NCI-H2107 treated with DMSO at 0.1 percent for 48 hours (cell line): ENCODE measurements at regions not wholly inside any gene's neighbourhood (a gene's known extent, or its start where the extent isn't known, plus 50 kb on each side); places are given as distances from the start of the nearest gene placed in this dataset.
"Not testable (repeated sequence)": the region's sequence is repeated elsewhere in the genome, so short reads cannot be mapped to it uniquely, and the experiment has no call there.

Experiments
- DNase-seq: peaks from one replicate; lab custom pipeline; 2025; ENCODE audit not compliant: unreplicated experiment; lab: John Stamatoyannopoulos, UW

DNA sequence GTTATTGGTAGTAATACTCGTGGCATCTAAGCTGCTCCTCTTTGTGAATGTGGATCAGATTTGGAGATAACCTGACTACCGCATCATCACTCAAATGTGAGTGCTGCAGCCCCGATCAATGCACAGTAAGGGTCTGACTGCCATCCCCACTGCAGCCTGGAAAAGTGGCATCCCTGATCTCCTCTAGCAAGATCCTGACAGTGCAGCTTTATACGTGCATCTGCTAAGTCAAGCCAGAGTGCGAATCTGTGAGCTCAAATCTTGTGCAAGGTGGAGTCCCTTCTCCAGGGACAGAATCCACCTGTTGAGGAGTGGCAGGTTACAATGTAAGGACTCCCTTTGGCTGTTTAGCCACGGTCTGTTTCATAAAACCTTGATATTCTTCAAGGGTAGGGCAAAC is 215.0 kb upstream of the EXOC2 start:
- no peak for DNase-seq

DNA sequence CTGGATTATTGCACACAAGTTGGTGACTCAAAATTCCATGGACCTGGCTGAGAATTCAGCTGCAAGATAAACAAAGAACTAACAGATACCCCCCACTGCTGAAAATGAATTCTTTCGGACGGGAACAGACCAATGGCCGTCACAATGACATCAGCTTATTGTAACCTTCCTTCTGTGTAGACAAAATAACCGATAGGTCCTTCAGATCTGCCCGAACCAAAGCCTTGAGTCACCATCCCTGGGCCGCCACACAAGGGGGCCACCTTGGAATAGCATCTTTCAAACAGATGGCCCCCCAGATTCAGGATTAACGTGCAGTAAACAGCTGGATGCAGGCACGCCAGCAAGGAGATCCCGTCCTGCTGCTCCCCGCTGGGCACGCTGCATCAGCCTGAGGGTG is 214.0 kb upstream of the EXOC2 start:
- DNase-seq = no peak

DNA sequence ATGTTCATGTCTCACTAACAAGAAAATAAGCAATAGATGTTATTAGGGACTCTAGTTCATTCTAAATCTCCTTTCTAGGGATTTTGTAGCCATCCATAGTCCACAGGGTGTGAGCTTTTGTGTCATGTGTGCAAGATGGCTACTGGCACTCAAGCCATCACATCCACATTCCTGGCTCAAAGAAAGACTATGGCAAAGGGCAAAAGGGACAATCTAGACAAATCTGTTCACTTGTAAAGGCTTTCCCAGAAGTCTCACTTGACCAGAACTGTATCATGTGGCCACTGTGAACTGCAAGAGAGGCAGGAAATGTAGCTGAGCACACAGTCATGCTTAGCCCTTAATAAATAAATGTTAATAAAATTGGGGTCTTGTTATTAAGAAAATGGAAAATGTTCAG is 212.6 kb upstream of the EXOC2 start:
- no peak for DNase-seq

DNA sequence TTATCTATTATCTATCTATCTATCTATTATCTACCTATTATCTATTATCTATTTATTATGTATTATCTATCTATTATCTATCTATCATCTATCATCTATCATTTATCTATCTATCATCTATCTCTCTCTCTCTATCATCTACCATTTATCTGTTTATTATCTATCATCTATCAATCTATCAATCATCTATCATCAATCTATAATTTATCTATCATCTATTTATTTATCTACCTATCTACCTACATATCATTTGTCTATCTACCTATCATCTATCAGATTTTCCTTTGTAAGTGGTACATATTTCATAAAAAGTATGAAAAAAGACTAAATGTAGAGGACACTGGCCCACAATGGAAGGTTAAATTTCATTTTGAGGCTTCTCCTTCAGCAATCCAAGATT is 212.1 kb upstream of the EXOC2 start:
- DNase-seq = no peak

DNA sequence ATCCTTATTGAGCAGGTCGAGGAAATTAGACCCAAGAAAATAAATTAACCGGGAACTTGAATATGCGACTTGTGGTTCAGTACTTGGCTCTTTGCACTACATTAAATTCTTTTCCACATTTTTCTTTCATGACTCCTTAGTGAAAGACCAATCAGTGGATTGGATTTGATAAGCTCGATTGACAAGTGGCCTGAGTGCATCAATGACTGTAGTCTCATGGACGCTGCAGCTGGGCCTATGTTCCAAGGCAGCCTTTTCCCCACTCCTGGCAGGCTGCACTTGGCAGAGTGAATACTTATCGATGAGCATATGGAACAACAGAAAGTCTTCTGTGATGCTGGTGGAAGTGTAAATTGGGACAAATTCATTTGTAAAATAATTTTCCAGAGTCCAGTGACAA is 210.8 kb upstream of the EXOC2 start:
- no peak for DNase-seq

DNA sequence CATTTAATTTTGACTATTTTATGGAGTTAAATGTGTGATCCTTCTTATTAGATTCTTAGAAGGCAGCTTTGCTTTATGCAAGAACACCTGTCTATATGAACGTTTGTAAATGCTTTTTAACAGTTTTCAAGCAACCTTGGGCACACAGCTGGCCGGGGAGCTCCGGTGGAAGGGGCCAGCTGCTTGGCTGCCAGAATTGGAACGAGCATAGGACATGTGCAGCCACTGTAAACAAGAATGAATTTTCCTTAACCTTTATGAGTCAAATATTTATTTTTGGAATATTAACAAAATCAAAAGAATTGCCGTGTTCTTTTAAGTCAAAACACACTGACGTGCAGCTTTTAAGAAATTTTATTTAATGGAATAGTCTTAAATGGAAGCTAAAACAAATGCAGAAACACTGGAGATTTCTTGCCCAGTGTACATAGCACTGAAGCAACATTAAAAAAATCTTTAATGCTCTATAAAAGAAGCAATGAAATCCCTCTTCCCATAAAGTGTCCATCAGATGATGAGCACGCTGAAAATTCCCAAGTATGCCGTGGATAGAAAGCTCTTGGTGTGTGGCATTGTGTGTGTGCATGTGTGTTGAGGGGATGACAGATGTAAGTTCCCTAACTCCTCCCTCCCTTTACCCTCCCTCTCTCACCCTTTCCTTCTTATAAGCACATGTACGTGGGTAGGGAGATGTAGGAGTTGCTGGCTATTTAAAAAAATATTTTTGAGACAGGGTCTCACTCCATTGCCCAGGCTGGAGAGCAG is 208.9 kb upstream of the EXOC2 start:
- DNase-seq = no peak

DNA sequence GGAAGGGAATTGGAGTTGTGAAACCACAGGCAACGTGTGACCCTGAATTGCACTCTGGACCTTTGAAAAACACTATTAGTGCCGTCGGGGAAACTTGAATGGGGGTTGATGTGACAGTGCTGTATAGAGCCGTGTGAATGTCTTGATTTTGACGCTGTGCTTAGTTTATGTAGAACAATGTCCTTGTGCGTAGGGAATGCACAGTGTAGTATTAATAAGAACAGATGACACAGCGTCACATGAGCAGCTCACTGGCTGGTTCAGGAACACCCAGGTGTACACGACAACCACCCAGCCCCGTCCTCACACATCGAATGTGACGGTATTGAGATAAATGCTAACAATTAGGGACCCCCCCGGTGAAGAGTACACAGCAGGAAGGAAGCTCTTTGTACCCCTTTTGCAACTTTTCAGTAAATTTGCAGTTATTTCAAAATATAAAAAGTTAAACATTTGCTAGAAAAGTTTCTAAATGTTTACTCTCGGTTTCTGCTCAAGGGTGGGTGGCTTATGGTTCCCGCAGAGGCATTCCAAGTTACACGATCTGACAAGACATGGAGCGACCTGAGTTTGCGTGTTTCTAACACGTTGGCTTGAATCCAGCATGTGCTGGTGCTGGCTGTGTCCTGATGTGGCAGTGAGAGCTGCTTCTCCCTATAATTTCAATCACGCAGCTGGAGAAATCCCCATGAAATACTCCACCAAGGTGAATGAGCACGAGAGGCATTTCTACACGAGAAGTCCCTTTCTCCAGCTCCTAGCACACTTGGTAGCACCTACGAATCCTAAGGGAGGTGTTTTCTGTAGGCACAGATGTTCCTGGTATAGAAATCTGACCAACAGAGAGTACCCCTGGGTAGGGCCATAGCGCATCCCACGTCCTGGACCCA is 208.0 kb upstream of the EXOC2 start:
- DNase-seq = no peak

DNA sequence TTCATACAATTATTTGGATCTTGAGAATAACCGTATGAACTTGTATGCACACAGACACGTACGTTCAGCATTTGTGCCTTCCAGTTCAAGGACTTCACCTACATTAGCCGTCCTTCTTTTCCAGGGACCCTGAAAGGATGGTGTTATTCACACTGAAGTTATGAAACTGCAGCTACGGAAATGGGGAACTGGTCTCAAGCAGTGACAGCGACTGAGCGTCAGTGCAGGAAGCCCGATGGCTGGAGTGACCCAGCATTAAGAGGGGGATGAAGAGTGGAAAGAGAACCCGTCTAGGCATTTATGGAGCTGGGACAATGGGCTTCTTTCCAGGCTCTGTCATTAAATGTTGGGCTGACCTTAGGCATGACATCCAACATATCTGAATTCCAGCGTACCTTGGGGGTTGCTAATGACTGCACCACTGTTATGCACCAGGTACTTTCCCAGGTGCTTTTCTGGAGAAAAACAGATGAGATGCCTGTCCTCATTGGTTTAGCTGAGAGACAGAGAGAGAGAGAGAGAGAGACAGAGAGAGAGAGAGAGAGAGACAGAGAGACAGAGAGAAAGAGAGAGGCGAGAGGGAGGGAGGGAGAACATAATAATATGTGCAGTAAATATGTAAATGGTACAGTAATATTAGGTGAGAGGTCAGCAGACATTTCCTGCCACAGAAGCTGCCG is 204.7 kb upstream of the EXOC2 start:
- no peak for DNase-seq

DNA sequence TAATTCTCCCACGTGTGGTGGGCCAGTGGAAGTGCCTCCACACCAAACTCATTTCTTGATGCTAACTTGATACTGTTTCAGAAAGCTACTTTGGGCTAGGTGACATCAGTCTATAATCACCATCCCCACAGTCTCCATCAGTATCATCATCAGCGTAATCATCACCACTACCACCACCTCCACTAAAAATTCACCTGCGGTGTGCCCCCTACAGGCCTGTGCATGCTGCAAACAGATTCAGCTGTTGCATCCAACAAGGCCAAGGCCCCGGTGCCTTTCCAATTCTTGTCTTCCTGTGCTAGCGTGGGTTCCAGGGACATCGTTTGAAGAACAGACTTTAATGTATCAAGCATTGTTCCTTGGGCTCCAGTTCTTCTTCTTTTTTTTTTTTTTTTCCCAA is 201.3 kb upstream of the EXOC2 start:
- no peak for DNase-seq

DNA sequence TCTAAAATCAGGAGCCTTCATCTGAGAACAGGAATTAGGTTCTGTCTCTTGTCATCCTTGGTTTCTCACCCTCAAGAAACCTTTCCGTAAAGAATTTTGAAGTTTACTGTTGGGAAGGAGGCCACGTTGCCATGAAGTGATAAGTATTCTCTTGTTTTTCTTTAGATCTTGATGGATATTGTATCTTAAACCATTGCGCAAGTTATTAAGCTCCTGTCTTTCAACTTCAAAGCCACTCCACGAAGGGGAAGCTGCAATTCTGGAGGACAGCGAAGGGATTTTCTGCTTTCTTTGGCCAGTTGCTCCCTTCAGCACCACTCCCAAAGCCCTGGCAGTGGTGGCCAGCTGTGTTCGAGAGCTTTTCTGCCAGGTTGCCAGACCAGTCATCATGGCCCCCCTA is 198.1 kb upstream of the EXOC2 start:
- no peak for DNase-seq

DNA sequence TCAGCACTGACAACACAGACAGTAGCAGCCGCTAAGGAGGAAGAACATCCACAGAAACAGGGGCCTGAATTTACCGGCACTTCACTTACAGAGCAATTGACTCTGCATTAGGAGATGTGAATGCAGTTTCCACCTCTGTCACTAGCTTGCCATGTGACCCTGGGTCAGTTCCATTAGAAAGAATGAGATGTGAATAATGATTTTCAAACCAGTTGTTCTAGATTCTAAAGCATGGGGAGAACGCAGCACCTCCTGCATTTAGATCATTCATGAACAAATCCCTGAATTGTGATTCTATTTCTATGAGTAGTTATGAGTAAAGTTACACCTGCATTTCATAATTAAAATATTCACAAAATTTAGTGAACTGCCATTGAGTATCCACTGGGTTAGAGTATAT is 197.3 kb upstream of the EXOC2 start:
- DNase-seq = no peak

DNA sequence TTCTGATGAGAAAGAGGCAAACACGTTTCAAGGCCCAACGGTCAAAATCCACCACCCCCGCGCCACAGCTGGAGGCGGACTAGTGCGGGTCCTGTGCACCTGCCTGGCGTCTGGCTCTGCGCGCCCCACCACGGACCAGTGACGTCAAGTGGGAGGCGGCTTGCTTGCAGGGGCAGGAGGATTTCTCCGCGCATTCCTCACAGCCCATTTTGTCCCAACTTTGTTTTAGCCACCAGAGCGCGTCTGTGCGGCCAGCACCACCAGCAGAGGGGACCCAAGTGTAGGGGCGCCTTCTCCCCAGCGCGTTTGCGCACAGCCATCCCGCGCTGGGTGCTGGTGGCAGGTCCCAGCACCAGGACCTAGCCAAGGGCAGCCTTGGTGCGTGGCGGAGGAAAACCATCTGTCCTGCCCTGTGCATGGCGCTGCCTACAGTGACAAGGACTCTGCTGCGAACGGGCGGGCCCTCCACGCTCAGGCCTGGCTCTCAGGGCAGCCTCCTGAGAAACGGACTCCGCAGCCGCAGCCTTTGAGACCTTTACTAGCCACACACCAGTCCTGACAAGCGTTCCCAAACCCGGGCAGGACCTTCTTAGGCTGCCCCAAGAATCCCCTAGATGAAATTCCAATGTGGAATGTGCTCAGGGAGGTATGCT is 194.8 kb upstream of the EXOC2 start:
- DNase-seq = no peak

DNA sequence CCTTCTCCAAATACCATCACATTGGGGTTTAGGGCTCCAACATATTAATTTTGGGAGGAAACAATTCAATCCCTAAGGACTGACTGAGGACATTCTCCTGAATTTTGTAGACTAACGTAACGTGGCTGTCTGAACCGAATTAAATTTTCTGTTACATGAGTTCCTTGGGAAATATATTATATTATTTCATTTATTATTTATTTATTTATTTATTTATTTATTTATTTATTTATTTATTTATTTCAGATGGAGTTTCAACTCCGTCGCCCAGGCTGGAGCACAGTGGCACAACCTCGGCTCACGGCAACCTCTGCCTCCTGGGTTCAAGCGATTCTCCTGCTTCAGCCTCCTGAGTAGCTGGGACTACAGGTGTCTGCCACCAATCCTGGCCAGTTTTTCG is 193.2 kb upstream of the EXOC2 start:
- DNase-seq = not testable (repeated sequence)

DNA sequence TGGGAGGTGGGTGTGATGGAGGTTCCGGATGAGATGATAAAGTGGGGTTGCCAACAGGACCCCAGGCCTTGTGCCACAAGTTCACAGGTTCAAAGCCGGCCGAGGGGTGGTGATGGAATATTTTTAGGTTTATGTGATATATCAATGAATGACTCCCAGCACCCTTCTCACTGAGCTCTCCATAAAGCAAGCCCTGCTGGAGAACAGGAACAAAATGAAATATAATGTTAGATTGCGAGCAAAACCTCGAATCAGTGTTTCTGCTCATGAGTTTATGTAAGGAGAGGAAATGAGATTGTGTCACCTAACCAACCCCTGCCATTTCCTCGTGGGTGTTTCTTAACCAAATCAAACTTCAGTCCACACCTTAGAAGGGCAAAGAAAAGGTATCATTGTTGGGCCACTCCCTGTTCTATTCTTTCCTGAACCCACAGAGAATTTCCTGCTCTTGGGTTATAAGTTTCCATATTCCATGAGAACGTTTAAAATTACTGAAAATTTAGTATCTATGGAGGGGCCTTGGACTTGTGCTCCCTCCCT is 192.2 kb upstream of the EXOC2 start:
- DNase-seq = no peak

DNA sequence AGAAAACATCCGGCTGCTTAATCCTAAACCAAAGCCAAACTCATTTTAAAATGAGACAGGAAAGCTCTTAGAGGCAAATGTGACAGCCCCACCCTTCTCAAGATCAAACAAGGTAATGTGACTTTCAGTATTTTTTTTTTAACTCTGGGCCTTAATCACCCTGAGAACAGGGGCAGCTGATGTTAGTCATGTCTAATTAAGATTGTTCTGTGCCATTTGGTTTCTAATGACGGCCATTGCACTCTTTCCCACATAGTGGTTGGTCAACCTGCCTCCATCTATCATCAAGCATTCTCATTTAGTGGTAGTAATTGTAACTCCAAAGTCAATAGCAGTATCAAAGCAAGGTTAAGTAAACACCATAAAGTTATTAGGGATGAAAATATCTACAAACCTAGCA is 191.6 kb upstream of the EXOC2 start:
- DNase-seq = no peak

DNA sequence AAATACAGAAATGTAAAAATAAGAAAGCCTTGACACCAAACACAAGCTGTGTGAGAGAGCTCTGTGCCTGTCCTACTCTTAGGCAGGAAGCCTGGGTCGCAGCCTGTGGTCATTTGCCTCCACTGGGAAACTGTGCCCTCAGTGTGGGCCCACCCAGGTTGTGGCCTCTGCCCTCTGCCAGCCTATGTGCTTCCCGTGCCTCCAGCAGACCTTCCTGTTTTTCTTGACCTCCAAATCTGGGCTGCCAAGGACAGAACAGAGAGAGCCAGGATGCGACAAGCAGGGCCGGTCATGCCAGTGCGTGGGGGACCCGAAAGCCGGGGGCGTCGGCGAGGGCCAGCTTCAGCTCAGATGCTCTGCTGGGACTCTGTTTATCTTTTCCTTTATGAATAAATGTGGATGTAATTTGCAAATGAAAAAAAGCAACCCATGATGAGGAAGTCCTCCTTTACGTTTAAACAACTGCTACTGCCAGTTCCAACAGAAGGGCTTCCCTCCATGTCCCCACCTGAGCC is 189.2 kb upstream of the EXOC2 start:
- DNase-seq = no peak

DNA sequence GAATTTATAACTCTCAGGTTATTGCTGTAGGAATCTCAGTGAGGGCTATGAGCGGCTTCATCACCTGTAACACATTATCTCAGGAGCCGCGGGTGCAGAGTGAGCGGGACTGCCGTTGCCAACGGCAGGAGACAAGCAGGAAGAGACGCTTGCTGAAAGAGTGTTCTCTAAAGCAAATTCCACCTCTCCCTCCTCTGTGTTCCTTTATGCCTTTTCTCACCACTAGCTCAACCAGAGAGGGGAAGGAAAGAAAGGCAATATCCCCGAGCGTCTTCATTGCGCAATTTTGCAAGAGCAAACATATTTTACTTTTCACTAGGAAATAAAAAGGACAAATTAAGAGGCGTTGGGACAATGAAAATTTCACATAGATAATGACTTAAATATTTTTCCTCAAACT is 185.2 kb upstream of the EXOC2 start:
- no peak for DNase-seq

DNA sequence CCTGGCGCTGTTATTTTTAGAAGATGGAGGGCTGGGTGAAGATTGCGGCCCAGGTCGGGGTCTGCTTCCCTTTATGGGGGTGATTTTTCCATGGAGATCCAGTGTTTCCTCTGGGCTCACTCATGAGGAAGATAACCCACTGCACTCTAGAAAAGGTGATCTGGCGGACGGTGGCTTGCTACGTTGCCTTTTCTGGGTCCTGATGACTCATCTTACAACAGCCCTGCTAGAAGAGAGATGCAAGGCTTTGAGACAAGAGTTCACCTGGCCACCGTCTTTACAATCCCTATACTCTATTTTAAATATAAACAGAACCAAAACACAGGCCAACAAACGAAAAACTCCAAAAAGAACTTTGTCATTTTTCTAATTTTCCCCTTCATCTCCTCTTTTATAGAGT is 182.1 kb upstream of the EXOC2 start:
- DNase-seq = no peak

DNA sequence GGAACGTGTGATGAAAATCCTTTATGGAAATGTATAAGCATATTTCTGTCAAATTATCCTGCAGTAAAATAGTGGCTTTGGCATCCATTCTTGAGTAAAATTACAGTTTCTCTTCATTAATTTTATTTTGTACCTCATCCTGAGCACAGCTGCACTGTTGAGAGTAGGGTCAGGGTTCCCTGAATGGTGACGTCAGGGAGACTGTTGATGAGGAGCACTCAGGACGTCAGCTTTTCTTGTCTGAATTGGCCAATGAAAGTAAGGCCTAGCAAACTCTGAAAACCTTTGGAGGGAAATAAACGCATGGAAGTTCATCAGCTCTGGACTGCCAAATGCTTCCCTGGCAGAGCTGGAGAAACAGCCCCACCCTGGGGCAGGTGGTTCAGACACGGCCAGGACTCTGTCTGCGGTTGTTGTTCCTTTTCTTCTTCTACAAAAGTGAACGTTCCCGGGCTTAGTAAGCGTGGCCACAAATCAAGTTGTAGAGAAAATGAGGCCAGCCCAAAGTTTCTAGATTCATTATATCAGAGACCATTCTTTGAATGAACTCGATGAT is 179.7 kb upstream of the EXOC2 start:
- DNase-seq = no peak

DNA sequence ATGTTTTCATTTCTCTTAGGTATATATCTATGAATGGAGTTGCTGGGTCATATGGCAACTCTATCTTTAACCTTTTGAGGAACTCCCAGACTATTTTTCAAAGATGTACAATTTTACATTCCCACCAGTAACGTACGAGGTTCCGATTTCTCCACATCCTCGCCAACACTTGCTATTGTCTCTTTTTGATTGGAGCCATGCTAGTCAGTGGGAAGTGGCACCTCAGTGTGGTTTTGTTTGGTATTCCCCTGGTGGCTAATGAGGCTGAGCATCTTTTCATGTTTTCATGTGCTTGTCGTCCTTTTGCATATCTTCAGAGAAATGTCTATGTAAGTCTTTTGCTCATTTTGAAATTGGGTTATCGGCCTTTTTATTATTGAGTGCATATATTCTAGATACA is 178.6 kb upstream of the EXOC2 start:
- no peak for DNase-seq

DNA sequence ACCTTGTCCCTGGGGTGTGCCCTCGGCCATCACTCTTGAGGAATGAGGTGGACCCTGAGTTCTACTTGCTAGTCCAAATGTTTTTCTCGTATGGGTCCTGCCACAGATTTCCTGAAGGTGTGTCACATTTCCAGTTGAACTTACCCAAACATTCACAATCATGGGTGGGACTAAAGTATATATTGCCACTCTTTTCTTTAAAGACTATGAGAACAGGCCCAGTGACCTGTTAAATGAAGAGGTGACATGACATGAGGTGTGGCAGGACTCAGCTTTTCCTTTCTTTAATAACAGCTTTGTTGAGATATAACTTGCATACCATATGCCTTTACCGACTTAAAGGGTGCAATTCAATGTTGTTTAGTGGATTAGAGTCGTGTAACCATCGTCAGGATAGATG is 177.2 kb upstream of the EXOC2 start:
- DNase-seq = no peak
